K562 (cell line): ENCODE measurements at regions not wholly inside any gene's neighbourhood (a gene's known extent, or its start where the extent isn't known, plus 50 kb on each side); places are given as distances from the start of the nearest gene placed in this dataset.

Source experiments
- ATAC-seq: fragments of 200-7000 bp; cut with Tn5 transposase; 3 replicates; pipeline ENCODE4 v1.9.1; 2020; ENCODE audit warnings: moderate library complexity
- BruUV-seq: library from RNA; stranded (reverse); fragments of 400-500 nt; replicated peaks from 2 replicates; lab custom pipeline; 2021; lab: Mats Ljungman, UMichigan
- CTCF ChIA-PET: fragments of 300-600 bp; formaldehyde crosslinking; extraction: SDS; loops from one replicate; lab custom pipeline; 2021; ENCODE audit warnings: low intra/inter-chr PET ratio; lab: Yijun Ruan, JAX
- POLR2A ChIA-PET: fragments of 300-600, 350-650 bp; sonication (Branson Sonifier 250); formaldehyde crosslinking; extraction: SDS; loops from one replicate; lab custom pipeline; 2021; ENCODE audit warnings: antibody characterized with exemption, inconsistent platforms; lab: Yijun Ruan, JAX
- DNase-seq, 4 experiments: peaks; one replicate each; pipeline versions ENCODE4 v3.0.0 to v3.0.0-alpha.2; 2011 to 2018; ENCODE audit warnings: low spot score in 3 of 4, mixed read lengths in 3 of 4; ENCODE audit errors: extremely low read depth in 1 of 4
- FAIRE-seq: peaks from 2 replicates; lab custom pipeline; 2011; peaks lifted over from hg19 to GRCh38; lab: Jason Lieb, UNC
- H2AFZ ChIP-seq: 2 replicates; pipeline ENCODE4 v1.6.0; 2011; ENCODE audit warnings: low read depth, low read length, control low read depth, inconsistent platforms
- H3K27ac ChIP-seq: fragments of 200-600 bp; 3 replicates; pipeline ENCODE4 v1.8.0; 2011; ENCODE audit warnings: low read depth, mild to moderate bottlenecking, control low read depth, inconsistent platforms, low read length, moderate library complexity, mixed read lengths; ENCODE audit errors: extremely low read depth
- H3K27me3 ChIP-seq, 2 experiments: fragments of 300-600 bp in 1 of 2; 2 replicates in 1 of 2; 3 replicates in 1 of 2; pipeline versions ENCODE4 v1.6.0 to v1.8.0; 2011; ENCODE audit warnings: inconsistent platforms in 2 of 2, low read length in 2 of 2, mild to moderate bottlenecking in 1 of 2, mixed read lengths in 1 of 2, moderate library complexity in 1 of 2; ENCODE audit not compliant: control insufficient read depth in 2 of 2, insufficient read depth in 2 of 2
- H3K36me3 ChIP-seq: fragments of 300-600 bp; 3 replicates; pipeline ENCODE4 v1.8.0; 2011; ENCODE audit warnings: mild to moderate bottlenecking, low read length, inconsistent platforms; ENCODE audit not compliant: control insufficient read depth, insufficient read depth
- H3K4me1 ChIP-seq, 2 experiments: fragments of 200-600 bp in 1 of 2; replicated peaks in 1 of 2; 2 replicates in 1 of 2; 3 replicates in 1 of 2; pipeline versions ENCODE4 v1.5.1 to v1.8.0; 2011; ENCODE audit warnings: inconsistent platforms in 2 of 2, low read length in 2 of 2, mild to moderate bottlenecking in 1 of 2, mixed read lengths in 1 of 2, moderate library complexity in 1 of 2; ENCODE audit not compliant: control insufficient read depth in 2 of 2, insufficient read depth in 2 of 2
- H3K4me2 ChIP-seq: 2 replicates; pipeline ENCODE4 v1.6.1; 2011; ENCODE audit warnings: low read length, control low read depth, inconsistent platforms, mixed read lengths; ENCODE audit not compliant: insufficient read depth
- H3K4me3 ChIP-seq: fragments of 200-600 bp; sonication (generic), shearing (Covaris generic); 2 replicates; pipeline ENCODE4 v1.5.1; 2016; ENCODE audit warnings: control low read depth, inconsistent platforms
- H3K79me2 ChIP-seq: fragments of 200-600 bp; 3 replicates; pipeline ENCODE4 v1.8.0; 2011; ENCODE audit warnings: low read length, inconsistent platforms; ENCODE audit not compliant: control insufficient read depth, insufficient read depth
- H3K9ac ChIP-seq, 2 experiments: 2 replicates each; pipeline versions ENCODE4 v1.6.0 to v1.6.1; 2011; ENCODE audit warnings: low read depth in 2 of 2, low read length in 2 of 2, control low read depth in 1 of 2, inconsistent platforms in 1 of 2, mild to moderate bottlenecking in 1 of 2, mixed read lengths in 1 of 2; ENCODE audit not compliant: insufficient read depth in 1 of 2
- H3K9me1 ChIP-seq: one replicate; pipeline ENCODE4 v1.6.0; 2011; ENCODE audit warnings: inconsistent platforms, mild to moderate bottlenecking, low read length, moderate library complexity; ENCODE audit not compliant: control insufficient read depth, insufficient read depth
- H3K9me3 ChIP-seq: replicated peaks from 2 replicates; pipeline ENCODE4 v1.5.1; 2011; ENCODE audit warnings: low read depth, low read length, inconsistent platforms; ENCODE audit not compliant: control insufficient read depth, insufficient read depth
- H4K20me1 ChIP-seq: replicated peaks from 2 replicates; pipeline ENCODE4 v1.6.1; 2011; ENCODE audit warnings: low read length, inconsistent platforms, mixed read lengths; ENCODE audit not compliant: control insufficient read depth, insufficient read depth
- EZH2 ChIP-seq: IDR thresholded peaks from 2 replicates; pipeline ENCODE4 v1.6.1; 2012; ENCODE audit warnings: low read depth, mild to moderate bottlenecking, inconsistent platforms, low read length, borderline replicate concordance
- NR2C1 ChIP-seq, 2 experiments: fragments of 450-650 bp; IDR thresholded peaks; 2 replicates each; pipeline ENCODE4 v1.6.1; 2017; ENCODE audit warnings: mild to moderate bottlenecking in 2 of 2, antibody characterized with exemption in 1 of 2, inconsistent platforms in 1 of 2, missing compliant biosample characterization in 1 of 2, missing genetic modification characterization in 1 of 2
- POLR2AphosphoS5 ChIP-seq: IDR thresholded peaks from 2 replicates; pipeline ENCODE4 v1.6.1; 2011; ENCODE audit warnings: mild to moderate bottlenecking, low read depth, low read length, moderate library complexity; ENCODE audit not compliant: control insufficient read depth, insufficient read depth
- POLR2B ChIP-seq: fragments of 450-650 bp; IDR thresholded peaks from 2 replicates; pipeline ENCODE4 v1.6.1; 2018; ENCODE audit warnings: low read depth; ENCODE audit not compliant: partially characterized antibody
- PTBP1 ChIP-seq: fragments of 200-400 bp; formaldehyde crosslinking; IDR thresholded peaks from 2 replicates; pipeline ENCODE4 v1.6.1; 2017; ENCODE audit warnings: low read depth, low read length
- TGIF2 ChIP-seq: sonication (generic); formaldehyde crosslinking; IDR thresholded peaks from 2 replicates; pipeline ENCODE4 v1.8.1; 2022; ENCODE audit warnings: mild to moderate bottlenecking, missing genetic modification reagents, moderate library complexity
- WGBS: fragments of 100-300 bp; shearing (Covaris generic); methylation state at CpG from one replicate; pipeline ENCODE4 v1.1.6; 2016; ENCODE audit warnings: low coverage, mixed read lengths; ENCODE audit not compliant: insufficient coverage; ENCODE audit errors: missing lambda C conversion rate; 5-methylcytosine and 5-hydroxymethylcytosine counted together
- in situ Hi-C: fragments of 300-500 bp; cut with MboI; formaldehyde crosslinking; loops from 4 replicates; pipeline ENCODE4 v1.15.0; 2018; ENCODE audit warnings: inconsistent platforms, mixed read lengths
- intact Hi-C: fragments of 100-400 bp; cut with micrococcal nuclease; formaldehyde crosslinking; loops from 2 replicates; pipeline ENCODE4 v1.14.2; 2022
- TF ChIP-seq, protein P1 (sequence below): sonication (generic); formaldehyde crosslinking; IDR thresholded peaks from 2 replicates; pipeline ENCODE4 v1.8.1; 2023; ENCODE audit warnings: mild to moderate bottlenecking, missing genetic modification reagents
- TF ChIP-seq, protein P2 (sequence below): IDR thresholded peaks from 2 replicates; pipeline ENCODE4 v1.6.1; 2014; ENCODE audit warnings: antibody characterized with exemption

DNA sequence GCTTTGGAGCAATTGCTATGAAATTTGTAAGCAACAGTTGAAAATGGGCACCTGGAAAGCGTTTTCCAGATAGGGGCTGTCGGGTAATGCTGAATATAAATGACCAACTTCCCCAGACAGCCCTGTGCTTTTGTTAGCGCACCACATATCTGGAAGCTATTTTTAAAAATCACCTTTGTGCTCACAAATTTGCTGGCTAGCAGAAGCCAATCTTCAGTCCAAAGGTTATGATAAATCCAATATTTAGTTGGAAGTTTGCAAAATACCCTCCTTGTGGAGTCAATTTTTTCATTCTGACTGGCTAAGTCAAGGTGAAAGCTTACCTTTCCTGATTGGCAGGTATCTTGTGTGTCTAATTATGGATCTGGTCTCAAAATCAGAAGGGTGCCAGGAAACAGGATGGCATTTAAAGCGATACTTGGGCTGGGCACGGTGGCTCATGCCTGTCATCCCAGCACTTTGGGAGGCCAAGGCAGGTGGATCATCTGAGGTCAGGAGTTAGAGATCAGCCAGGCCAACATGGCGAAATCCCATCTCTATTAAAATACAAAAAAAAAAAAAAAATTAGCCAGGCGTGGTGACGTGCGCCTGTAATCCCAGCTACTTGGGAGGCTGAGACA is 124.1 kb upstream of the AJAP1 start:
- Histone ChIP-seq H4K20me1 (no peaks in the 10 kb centered on the region), H3K4me3 (no peak overlapping the region), H3K9ac (no peak overlapping the region), H3K36me3 (no peaks in the 10 kb centered on the region), H2AFZ (no peak overlapping the region), H3K4me2 (no peak overlapping the region), H3K27ac (no peak overlapping the region), H3K27me3 (peaks cover 0 to 21% of the 10 kb centered on the region in 2 experiments; a peak in 2 of 5 replicates), H3K4me1 (no peaks in the 10 kb centered on the region), H3K9me3 (no peaks in the 10 kb centered on the region; the same call in 1 of the 2 replicates), H3K9me1 (no peaks in the 10 kb centered on the region), H3K79me2 (no peaks in the 10 kb centered on the region)
- no TSS peak for BruUV-seq
- ChIA-PET POLR2A (interaction anchor here (0.6 kb wide), 1 partner anchor 1642 kb away, joined by 3 read pairs; no protein-coding TSS in a partner anchor), CTCF (no interaction called here)
- TF ChIP-seq NR2C1 (IDR thresholded peaks at IDR 0.05) = no peak
- TF ChIP-seq NR2C1 (tag; IDR thresholded peaks at IDR 0.05) = no peak
- TF ChIP-seq, protein P1, sequence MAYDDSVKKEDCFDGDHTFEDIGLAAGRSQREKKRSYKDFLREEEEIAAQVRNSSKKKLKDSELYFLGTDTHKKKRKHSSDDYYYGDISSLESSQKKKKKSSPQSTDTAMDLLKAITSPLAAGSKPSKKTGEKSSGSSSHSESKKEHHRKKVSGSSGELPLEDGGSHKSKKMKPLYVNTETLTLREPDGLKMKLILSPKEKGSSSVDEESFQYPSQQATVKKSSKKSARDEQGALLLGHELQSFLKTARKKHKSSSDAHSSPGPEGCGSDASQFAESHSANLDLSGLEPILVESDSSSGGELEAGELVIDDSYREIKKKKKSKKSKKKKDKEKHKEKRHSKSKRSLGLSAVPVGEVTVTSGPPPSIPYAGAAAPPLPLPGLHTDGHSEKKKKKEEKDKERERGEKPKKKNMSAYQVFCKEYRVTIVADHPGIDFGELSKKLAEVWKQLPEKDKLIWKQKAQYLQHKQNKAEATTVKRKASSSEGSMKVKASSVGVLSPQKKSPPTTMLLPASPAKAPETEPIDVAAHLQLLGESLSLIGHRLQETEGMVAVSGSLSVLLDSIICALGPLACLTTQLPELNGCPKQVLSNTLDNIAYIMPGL (CRISPR knock-in tag) = no peak
- TF ChIP-seq EZH2 = no peak
- TF ChIP-seq, protein P2, sequence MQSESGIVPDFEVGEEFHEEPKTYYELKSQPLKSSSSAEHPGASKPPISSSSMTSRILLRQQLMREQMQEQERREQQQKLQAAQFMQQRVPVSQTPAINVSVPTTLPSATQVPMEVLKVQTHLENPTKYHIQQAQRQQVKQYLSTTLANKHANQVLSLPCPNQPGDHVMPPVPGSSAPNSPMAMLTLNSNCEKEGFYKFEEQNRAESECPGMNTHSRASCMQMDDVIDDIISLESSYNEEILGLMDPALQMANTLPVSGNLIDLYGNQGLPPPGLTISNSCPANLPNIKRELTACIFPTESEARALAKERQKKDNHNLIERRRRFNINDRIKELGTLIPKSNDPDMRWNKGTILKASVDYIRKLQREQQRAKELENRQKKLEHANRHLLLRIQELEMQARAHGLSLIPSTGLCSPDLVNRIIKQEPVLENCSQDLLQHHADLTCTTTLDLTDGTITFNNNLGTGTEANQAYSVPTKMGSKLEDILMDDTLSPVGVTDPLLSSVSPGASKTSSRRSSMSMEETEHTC = no peak
- no peak for TF ChIP-seq PTBP1
- TF ChIP-seq POLR2AphosphoS5 = no peak
- TF ChIP-seq TGIF2 (CRISPR knock-in tag) = no peak
- TF ChIP-seq POLR2B = no peak
- intact Hi-C loops = no loop called here
- FAIRE-seq (no peak), ATAC-seq (no peak), DNase-seq (no peak)
- under 1% methylated on average over 9 of the region's 9 CpGs for WGBS
- in situ Hi-C loops = no loop called here
